Central memory CD8-positive, alpha-beta T cell (primary cell): ENCODE measurements at regions not wholly inside any gene's neighbourhood (a gene's known extent, or its start where the extent isn't known, plus 50 kb on each side); places are given as distances from the start of the nearest gene placed in this dataset.

Source experiments
- ATAC-seq: fragments of 150-1000 bp; cut with Tn5 transposase; replicated peaks from 2 replicates; pipeline ENCODE4 v1.10.0; 2022; ENCODE audit warnings: mild to moderate bottlenecking, moderate FRiP score, moderate number of reproducible peaks; ENCODE audit not compliant: poor library complexity, severe bottlenecking; ENCODE audit errors: extremely low read depth
- DNase-seq, 2 donors: peaks; one replicate each; pipeline ENCODE4 v3.0.0; 2021; ENCODE audit warnings: low spot score in 2 of 2
- H3K27ac Mint-ChIP-seq: one replicate; pipeline ENCODE4 v1.8.0; 2022; ENCODE audit warnings: low read depth, mild to moderate bottlenecking, moderate library complexity, mixed read lengths
- H3K27me3 Mint-ChIP-seq: one replicate; pipeline ENCODE4 v1.8.0; 2022; ENCODE audit warnings: mixed read lengths
- H3K36me3 Mint-ChIP-seq: one replicate; pipeline ENCODE4 v1.8.0; 2022; ENCODE audit warnings: mild to moderate bottlenecking, moderate library complexity, mixed read lengths; ENCODE audit not compliant: insufficient read depth
- H3K4me1 Mint-ChIP-seq: one replicate; pipeline ENCODE4 v1.8.0; 2022; ENCODE audit warnings: mixed read lengths
- H3K4me3 Mint-ChIP-seq: one replicate; pipeline ENCODE4 v1.8.0; 2022; ENCODE audit warnings: mild to moderate bottlenecking, moderate library complexity, mixed read lengths
- H3K9me3 Mint-ChIP-seq: one replicate; pipeline ENCODE4 v1.8.0; 2022; ENCODE audit warnings: mixed read lengths

DNA sequence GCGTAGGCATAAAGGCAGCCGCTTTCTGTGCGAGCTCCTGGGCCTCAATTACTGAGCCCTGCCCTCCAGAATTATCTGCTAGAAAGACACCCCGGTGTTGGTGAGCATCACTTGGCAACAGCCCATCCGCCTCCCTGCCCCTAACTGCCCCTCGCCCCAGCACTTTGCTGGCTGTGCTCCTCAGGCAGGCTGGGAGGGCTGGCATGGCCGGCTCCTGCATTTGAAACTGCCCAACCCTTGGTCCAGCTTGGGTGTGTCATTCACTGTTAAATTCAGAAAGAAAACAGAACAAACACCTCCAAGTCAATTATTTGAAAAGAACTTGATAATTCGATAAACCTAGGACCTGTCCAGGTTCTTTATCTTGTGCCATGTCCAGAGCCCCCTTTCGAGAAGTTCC is 334.2 kb downstream of the IRX2 start:
- H3K27ac Mint-ChIP-seq, result no peak overlapping the region

DNA sequence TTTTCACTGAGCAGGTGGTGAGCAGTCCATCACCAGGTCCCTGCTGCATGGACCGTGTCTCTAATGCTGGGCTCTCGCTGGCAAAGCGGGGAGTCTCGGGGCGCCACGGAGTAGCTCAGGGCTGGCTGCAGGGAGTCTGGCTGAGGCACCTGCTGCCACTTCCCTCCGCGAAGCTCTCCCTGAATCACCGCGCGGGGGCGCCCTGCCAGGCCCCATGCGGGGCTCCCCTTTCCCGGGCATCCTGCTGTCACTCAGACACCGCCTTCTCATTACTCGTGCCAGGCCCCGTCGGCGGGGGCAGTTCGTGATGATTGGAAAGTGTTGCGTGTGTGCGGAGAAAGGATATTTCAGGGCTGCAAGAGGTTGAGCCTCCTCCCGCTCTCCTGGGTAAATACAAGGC is 335.8 kb downstream of the IRX2 start:
- Mint-ChIP-seq H3K4me3 (no peak overlapping the region), H3K36me3 (no peaks in the 10 kb centered on the region), H3K27ac (no peak overlapping the region), H3K27me3 (no peaks in the 10 kb centered on the region), H3K4me1 (no peaks in the 10 kb centered on the region), H3K9me3 (peaks cover 6% of the 10 kb centered on the region)
- ATAC-seq (no peak), DNase-seq (no peak)

More for the DNA sequence above, 334.2 kb downstream of the IRX2 start:
- Mint-ChIP-seq H3K4me1 (no peaks in the 10 kb centered on the region), H3K9me3 (peaks cover 13% of the 10 kb centered on the region), H3K4me3 (no peak overlapping the region), H3K27me3 (no peaks in the 10 kb centered on the region), H3K36me3 (no peaks in the 10 kb centered on the region)
- ATAC-seq (no peak), DNase-seq (no peak)

DNA sequence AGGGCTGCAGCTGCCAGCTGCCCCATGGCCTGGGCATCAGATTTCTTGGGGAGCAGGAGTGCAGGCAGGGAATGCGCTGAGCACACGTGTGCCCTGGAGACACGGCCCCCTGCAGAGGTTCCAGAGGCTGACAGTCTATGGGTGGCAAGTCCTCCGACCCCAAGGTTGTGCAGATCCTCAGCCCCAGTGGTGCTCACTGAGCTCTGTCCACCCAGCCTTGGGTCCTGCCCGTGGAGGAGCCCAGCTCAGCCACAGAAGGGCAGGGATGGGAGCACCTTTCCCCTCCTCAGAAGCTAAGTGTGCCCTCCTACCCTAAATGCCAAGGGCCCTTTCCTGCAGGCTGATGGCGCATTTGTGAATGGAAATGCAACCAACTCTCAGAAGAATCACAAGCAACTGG is 341.0 kb downstream of the IRX2 start:
- Mint-ChIP-seq H3K36me3 (no peaks in the 10 kb centered on the region), H3K27me3 (no peaks in the 10 kb centered on the region), H3K9me3 (no peaks in the 10 kb centered on the region), H3K4me1 (no peaks in the 10 kb centered on the region), H3K4me3 (no peak overlapping the region), H3K27ac (no peak overlapping the region)
- no peak for DNase-seq
- ATAC-seq, result no peak

DNA sequence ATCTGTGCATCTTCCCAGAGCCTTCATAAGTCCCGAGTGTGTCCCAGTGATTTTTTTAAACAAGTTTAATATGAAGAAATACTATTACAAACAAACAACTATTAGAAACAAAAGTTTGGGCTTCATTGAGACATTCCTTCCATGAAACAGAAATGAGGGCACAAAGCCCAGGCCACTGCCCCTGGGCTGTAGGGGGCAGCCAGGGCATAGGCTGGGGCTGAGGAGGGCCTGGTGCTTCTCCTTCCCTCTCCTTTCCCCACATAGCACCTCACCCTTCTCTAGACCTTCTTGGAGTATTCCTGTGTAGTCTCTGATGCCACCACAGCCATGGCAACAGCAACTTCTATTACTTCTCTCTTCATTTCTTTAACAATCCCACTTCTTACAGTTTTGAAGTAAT is 348.2 kb downstream of the IRX2 start:
- ATAC-seq (no peak), DNase-seq (no peak)
- Mint-ChIP-seq H3K4me1 (no peaks in the 10 kb centered on the region), H3K27ac (no peak overlapping the region), H3K36me3 (peaks cover 2% of the 10 kb centered on the region), H3K4me3 (no peak overlapping the region), H3K27me3 (no peaks in the 10 kb centered on the region), H3K9me3 (peaks cover 5% of the 10 kb centered on the region)

DNA sequence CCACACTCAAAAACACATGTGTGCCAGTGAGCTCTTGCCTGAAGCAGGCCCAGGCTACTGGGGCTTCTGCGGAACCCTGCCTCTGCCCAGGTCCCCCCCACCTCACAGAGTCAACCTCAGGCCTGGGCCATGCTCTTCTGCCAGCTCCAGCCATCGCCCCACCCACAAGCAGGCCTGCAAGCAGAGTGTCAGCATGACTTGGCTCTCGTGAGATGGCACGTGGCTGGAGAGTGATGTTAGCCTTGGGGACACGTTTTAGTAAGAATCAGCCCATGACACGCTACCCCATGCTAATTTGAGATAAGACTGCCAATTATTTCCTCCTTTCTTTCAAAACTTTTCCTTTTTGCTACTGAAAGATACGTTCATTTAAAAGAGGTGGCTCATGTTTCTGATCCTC is 351.7 kb downstream of the IRX2 start:
- Mint-ChIP-seq H3K4me3 (no peak overlapping the region), H3K27me3 (no peaks in the 10 kb centered on the region), H3K36me3 (no peaks in the 10 kb centered on the region), H3K4me1 (no peaks in the 10 kb centered on the region), H3K9me3 (peaks cover 5% of the 10 kb centered on the region), H3K27ac (no peak overlapping the region)
- DNase-seq (no peak), ATAC-seq (no peak)

DNA sequence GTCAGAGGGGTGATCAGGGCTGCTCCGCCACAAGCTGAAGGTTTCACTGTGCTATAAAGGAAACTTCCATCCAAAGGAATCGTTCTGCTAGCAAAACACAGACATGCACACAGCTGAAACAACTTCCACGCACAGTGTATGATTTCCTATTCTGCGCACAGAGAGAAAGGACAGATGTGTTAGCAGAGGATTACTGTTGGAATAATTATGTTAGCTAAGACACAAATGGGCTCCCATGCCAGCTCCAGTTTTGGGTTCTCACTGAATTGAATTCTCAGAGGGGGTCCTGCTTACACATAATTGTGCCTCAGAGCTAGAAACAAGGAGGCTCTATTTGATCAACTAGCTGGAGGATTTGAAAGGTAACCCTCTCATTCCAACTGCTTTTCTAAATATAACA is 352.4 kb downstream of the IRX2 start:
- Mint-ChIP-seq H3K4me3 (no peak overlapping the region), H3K27ac (no peak overlapping the region), H3K4me1 (no peaks in the 10 kb centered on the region), H3K27me3 (no peaks in the 10 kb centered on the region), H3K36me3 (no peaks in the 10 kb centered on the region), H3K9me3 (peaks cover 5% of the 10 kb centered on the region)
- DNase-seq, result no peak
- ATAC-seq, result no peak

DNA sequence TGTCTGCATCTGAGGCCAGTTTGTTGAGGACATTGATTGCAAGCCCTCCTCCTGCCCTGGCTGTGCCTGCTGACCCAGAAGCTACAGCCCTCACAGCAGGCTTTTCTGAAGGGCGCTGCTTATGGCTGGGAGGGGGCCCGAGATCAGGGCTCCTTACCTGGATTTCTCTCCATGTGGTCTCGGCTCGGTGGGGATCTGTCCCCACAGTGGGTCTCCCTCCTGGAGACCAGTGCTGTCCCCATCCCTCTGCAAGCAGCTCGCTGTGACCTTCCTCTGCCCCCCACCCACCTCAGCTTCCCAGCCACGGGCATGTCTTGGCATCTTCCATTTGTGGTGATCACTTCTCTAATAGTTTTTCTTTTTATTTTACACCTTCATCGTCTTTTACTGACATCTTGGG is 357.9 kb downstream of the IRX2 start:
- Mint-ChIP-seq H3K4me1 (no peaks in the 10 kb centered on the region), H3K4me3 (no peak overlapping the region), H3K27me3 (peaks cover 26% of the 10 kb centered on the region), H3K36me3 (no peaks in the 10 kb centered on the region), H3K27ac (no peak overlapping the region), H3K9me3 (no peaks in the 10 kb centered on the region)
- ATAC-seq (no peak), DNase-seq (no peak)

DNA sequence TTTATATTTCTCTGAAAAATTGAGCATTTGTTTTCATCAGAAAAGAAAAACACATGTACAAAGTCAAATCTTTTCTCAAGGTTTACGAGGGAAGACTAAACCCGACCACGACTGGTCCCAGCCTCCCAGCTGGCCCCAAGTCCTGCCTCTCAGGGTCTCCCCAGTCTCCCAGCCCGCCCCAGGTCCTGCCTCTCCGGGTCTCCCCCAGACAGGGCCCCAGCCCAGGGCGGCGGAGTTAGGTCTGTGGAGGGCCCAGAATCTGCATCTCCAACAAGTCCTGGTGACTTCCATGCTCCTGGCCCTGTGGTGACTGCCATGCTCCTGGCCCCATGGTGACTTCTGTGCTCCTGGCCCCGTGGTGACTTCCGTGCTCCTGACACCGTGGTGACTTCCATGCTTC is 359.9 kb downstream of the IRX2 start:
- Mint-ChIP-seq H3K9me3 (no peaks in the 10 kb centered on the region), H3K4me1 (no peaks in the 10 kb centered on the region), H3K27me3 (peaks cover 26% of the 10 kb centered on the region), H3K27ac (no peak overlapping the region), H3K4me3 (no peak overlapping the region), H3K36me3 (no peaks in the 10 kb centered on the region)
- no peak for ATAC-seq
- no peak for DNase-seq

DNA sequence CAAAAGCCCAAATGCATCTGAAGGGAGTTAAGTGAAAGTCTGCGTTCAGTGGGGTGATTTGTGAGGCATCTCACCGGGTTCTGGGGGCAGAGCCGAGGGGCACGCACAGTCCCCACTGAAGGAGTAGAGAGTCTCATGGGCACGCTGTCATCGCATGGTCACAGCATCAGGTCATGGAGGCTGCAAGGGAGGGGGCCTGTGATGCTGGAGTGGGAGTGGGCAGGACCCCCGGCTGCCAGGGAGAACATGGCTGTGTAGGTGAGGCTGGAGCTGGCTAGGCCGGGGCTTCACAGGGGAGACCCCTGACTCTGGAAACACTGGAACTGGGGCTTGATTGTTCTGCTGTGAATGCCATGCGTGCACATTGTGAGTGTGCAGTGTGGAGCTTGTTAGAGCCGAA is 360.5 kb downstream of the IRX2 start:
- no peak for ATAC-seq
- DNase-seq, result no peak
- Mint-ChIP-seq H3K4me1 (no peaks in the 10 kb centered on the region), H3K36me3 (no peaks in the 10 kb centered on the region), H3K4me3 (no peak overlapping the region), H3K9me3 (no peaks in the 10 kb centered on the region), H3K27ac (no peak overlapping the region), H3K27me3 (peaks cover 26% of the 10 kb centered on the region)

DNA sequence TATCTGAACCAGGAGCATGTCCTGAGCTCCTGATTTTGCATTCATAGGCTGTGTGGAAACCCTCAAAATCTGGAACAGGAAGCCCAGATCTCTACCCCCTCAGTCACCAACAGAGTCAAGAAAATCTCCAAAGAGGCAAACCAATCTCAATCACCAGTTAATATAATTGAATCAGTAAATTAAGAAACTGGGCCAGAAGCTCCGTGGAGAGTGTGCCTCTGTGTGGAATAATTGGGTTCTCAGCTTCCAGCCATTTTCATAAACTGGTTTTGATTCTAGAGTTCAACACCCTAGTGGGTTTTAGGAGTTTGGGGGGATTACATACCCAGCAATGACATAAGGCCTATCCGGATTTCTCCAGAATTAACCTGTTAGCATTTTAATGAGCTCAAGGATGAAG is 362.9 kb downstream of the IRX2 start:
- ATAC-seq (no peak), DNase-seq (no peak)
- no peaks in the 10 kb centered on the region for H3K36me3 Mint-ChIP-seq
- no peak overlapping the region for H3K27ac Mint-ChIP-seq
- H3K27me3 Mint-ChIP-seq, result peaks cover 25% of the 10 kb centered on the region
- H3K9me3 Mint-ChIP-seq, result no peaks in the 10 kb centered on the region
- H3K4me3 Mint-ChIP-seq, result no peak overlapping the region
- H3K4me1 Mint-ChIP-seq, result no peaks in the 10 kb centered on the region

DNA sequence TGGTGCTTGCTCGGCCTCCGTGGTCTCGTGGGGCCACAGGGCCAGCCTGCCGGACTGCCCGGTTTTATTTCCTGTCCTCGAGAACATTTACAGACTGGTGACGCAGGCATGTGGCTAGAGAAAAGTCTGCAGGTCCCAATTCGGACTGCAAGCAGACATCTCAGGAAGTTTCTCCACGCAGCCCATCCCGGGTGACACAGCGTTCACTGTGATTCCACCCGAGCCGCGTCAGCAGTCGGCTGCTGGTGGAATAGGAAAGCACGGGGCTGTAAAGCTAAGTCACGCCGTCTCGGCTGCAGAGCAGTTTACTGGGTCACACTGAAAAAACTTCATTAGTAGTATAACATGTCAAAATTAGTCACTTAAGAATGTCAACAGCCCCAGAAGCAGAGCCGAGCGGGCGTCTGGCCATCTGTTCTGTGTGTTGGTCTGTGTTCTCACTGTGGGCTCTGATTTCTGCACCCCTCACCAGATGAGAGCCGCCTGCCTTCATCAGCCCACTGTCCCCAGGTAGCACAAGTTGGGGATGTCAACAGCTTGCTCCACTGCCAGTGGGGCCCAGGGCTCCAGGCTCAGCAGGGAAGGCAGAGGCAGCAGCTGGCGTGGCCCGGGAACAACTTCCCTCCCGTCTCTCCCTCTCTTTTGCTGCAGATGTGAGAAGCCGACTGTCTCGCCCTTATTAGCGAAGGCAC is 363.7 kb downstream of the IRX2 start:
- no peaks in the 10 kb centered on the region for H3K36me3 Mint-ChIP-seq
- no peak overlapping the region for H3K4me3 Mint-ChIP-seq
- DNase-seq (no peak), ATAC-seq (no peak)
- H3K9me3 Mint-ChIP-seq, result no peaks in the 10 kb centered on the region
- H3K4me1 Mint-ChIP-seq, result no peaks in the 10 kb centered on the region
- no peak overlapping the region for H3K27ac Mint-ChIP-seq
- peaks cover 17% of the 10 kb centered on the region for H3K27me3 Mint-ChIP-seq

DNA sequence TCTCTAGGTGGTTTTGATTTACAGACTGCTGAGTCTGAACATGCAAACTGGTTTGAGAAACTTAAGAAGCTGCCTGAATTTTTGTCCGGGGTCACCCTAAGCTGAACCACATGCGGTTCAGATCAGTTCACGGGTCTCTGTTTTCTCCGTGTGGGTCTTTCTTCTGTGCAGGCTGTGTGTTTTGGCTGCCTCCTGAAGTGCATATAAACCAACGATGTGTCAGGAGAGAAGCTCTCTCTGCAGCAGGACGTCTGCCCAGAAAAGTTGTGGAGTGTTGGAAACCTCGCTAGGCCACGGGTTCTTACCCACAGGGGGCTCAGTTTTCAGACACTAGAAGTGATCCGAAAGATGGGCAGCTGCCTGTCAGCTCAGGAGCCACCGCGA is 364.2 kb downstream of the IRX2 start:
- ATAC-seq (no peak), DNase-seq (no peak)
- Mint-ChIP-seq H3K4me1 (no peaks in the 10 kb centered on the region), H3K4me3 (no peak overlapping the region), H3K27ac (no peak overlapping the region), H3K27me3 (peaks cover 14% of the 10 kb centered on the region), H3K36me3 (no peaks in the 10 kb centered on the region), H3K9me3 (no peaks in the 10 kb centered on the region)

DNA sequence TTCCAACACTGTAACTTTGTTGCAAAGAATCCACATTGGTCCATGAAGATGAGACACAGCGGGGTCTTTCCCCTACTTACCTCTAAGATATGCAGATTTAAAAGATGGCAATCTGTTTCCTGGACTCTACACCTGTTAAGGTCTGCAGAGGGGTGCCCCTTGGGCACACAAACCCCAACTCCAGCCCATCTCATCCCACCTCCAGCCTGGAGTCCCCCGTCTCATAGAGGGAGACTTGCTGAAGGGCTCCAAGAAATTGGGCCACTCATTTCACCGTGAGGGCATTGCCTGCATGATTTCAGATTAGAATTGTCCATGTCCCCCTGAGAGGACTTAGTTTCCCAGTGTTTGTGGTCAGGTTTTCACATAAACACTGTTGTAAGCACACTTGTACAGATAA is 365.7 kb downstream of the IRX2 start:
- no peak overlapping the region for H3K4me3 Mint-ChIP-seq
- no peak overlapping the region for H3K27ac Mint-ChIP-seq

DNA sequence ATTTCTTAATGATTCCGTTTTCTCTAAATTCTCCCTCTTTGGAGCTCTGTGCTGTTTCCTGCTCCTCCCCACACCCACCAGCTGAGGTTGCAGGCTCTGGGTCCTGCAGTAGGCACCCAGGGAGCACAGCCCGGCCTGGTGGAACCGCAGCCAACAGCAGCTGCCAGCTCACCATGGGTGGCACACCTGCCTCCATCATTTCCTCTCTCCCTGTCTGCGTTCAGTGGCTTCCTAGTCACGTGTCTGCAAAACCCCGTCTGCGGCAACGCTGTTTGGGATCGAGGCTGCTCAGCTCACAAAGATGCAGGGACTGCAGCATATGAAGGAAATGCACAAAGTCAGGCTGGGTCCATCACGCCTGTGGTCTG is 367.8 kb downstream of the IRX2 start:
- DNase-seq, result no peak
- Mint-ChIP-seq H3K27me3 (no peaks in the 10 kb centered on the region), H3K4me1 (no peaks in the 10 kb centered on the region), H3K27ac (no peak overlapping the region), H3K36me3 (no peaks in the 10 kb centered on the region), H3K9me3 (no peaks in the 10 kb centered on the region), H3K4me3 (no peak overlapping the region)
- ATAC-seq, result no peak

More for the DNA sequence above, 365.7 kb downstream of the IRX2 start:
- peaks cover 14% of the 10 kb centered on the region for H3K27me3 Mint-ChIP-seq
- ATAC-seq (no peak), DNase-seq (no peak)
- H3K4me1 Mint-ChIP-seq, result no peaks in the 10 kb centered on the region
- no peaks in the 10 kb centered on the region for H3K9me3 Mint-ChIP-seq
- no peaks in the 10 kb centered on the region for H3K36me3 Mint-ChIP-seq
